Activated B cell treated with CpG ODN at 0.5 μM for 24 hours (primary cell): ENCODE measurements at regions not wholly inside any gene's neighbourhood (a gene's known extent, or its start where the extent isn't known, plus 50 kb on each side); places are given as distances from the start of the nearest gene placed in this dataset.

Source experiments
- ATAC-seq: fragments of 200-7000 bp; cut with Tn5 transposase; one replicate; pipeline ENCODE4 v1.10.0; 2021; ENCODE audit warnings: low read depth, mild to moderate bottlenecking, moderate library complexity
- CTCF ChIA-PET: fragments of 350-600 bp; sonication (Branson Sonifier 250); formaldehyde crosslinking; loops from one replicate; lab custom pipeline; 2021; ENCODE audit warnings: antibody characterized with exemption; lab: Charles Lee
- POLR2A ChIA-PET: fragments of 350-600 bp; sonication (Branson Sonifier 250); formaldehyde crosslinking; loops from one replicate; lab custom pipeline; 2021; ENCODE audit warnings: antibody characterized with exemption; lab: Charles Lee
- DNase-seq: peaks from one replicate; pipeline ENCODE4 v3.0.0; 2022
- H3K27ac Mint-ChIP-seq: one replicate; pipeline ENCODE4 v1.8.0; 2020; ENCODE audit warnings: mixed read lengths
- H3K27me3 Mint-ChIP-seq: one replicate; pipeline ENCODE4 v1.8.0; 2021; ENCODE audit warnings: mixed read lengths
- H3K36me3 Mint-ChIP-seq: one replicate; pipeline ENCODE4 v1.8.0; 2021; ENCODE audit warnings: low read depth, mixed read lengths
- H3K4me1 Mint-ChIP-seq: one replicate; pipeline ENCODE4 v1.8.0; 2021; ENCODE audit warnings: mixed read lengths
- H3K4me3 Mint-ChIP-seq: one replicate; pipeline ENCODE4 v1.8.0; 2020; ENCODE audit warnings: mild to moderate bottlenecking, mixed read lengths
- H3K9me3 Mint-ChIP-seq: one replicate; pipeline ENCODE4 v1.8.0; 2020; ENCODE audit warnings: mixed read lengths
- intact Hi-C: fragments of 100-400 bp; cut with micrococcal nuclease; formaldehyde crosslinking; loops from one replicate; pipeline ENCODE4 v1.15.1; 2024
- TF ChIP-seq, protein P1 (sequence below): fragments of 200-600 bp; IDR thresholded peaks from one replicate; pipeline ENCODE4 v1.8.0; 2022; ENCODE audit warnings: antibody characterized with exemption, mild to moderate bottlenecking

DNA sequence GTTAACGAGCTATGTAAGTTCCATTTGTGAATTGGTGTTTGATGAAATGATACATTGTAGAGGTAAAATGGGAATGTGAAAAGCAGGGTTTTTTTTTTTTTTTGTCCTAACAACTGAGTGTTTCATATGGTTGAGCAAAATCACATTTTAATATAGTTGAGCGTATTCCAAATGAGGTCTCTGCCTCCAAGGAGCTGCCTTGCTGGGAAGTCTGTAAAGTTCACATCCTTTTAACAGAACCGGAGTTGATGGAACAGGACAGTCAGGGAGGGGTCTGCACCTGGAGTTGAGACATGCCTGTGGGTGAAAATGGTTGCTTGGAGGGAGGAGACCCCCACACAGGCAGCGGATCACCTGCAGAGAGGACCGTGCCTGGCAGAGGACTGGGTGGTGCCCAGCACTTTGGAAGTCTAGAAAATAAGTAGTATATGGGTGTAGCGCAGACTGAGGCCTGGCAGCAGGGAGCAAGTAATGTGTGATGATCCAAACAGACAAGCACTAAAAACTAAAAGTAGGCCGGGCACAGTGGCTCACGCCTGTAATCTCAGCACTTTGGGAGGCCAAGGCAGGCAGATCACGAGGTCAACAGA, 75.2 kb upstream of the UBAC2 start:
- intact Hi-C loops = no loop called here
- Mint-ChIP-seq H3K9me3 (no peaks in the 10 kb centered on the region), H3K36me3 (no peaks in the 10 kb centered on the region), H3K4me1 (peaks cover 13% of the 10 kb centered on the region), H3K27ac (peak overlapping the region; percentile 16), H3K27me3 (peaks cover 11% of the 10 kb centered on the region), H3K4me3 (peak overlapping the region; percentile 35)
- no peak for DNase-seq
- TF ChIP-seq, protein P1, sequence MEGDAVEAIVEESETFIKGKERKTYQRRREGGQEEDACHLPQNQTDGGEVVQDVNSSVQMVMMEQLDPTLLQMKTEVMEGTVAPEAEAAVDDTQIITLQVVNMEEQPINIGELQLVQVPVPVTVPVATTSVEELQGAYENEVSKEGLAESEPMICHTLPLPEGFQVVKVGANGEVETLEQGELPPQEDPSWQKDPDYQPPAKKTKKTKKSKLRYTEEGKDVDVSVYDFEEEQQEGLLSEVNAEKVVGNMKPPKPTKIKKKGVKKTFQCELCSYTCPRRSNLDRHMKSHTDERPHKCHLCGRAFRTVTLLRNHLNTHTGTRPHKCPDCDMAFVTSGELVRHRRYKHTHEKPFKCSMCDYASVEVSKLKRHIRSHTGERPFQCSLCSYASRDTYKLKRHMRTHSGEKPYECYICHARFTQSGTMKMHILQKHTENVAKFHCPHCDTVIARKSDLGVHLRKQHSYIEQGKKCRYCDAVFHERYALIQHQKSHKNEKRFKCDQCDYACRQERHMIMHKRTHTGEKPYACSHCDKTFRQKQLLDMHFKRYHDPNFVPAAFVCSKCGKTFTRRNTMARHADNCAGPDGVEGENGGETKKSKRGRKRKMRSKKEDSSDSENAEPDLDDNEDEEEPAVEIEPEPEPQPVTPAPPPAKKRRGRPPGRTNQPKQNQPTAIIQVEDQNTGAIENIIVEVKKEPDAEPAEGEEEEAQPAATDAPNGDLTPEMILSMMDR = no peak
- ChIA-PET CTCF (no interaction called here), POLR2A (interaction anchor here (0.6 to 1.0 kb wide), 5 partner anchors 8 to 625 kb away, joined by 3 to 4 read pairs (median 3); no protein-coding TSS in a partner anchor)
- ATAC-seq = no peak

DNA sequence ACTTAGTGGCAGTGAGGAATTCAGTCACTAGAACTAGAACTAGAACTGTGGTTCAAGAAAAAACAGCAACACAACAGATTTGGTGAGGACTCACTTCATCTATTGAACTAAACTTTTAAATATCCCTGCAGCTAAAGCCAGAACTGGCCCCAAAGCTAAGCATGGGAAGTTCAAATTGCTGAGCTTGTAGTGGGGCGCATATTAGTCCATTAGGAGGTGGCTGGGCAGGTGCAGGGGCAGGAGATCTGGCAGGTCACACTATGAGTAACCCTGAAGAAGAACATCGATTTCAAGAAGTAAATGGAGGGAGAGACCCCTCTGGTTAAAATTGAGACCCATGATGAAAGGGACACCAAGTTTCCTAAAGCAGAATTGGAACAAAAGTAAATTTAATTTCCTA, 73.8 kb upstream of the UBAC2 start:
- POLR2A ChIA-PET = no interaction called here
- intact Hi-C loops = no loop called here
- no peak for ATAC-seq
- no peaks in the 10 kb centered on the region for H3K36me3 Mint-ChIP-seq
- H3K4me1 Mint-ChIP-seq = peaks cover 11% of the 10 kb centered on the region
- H3K9me3 Mint-ChIP-seq = no peaks in the 10 kb centered on the region
- peaks cover 11% of the 10 kb centered on the region for H3K27me3 Mint-ChIP-seq
- no peak overlapping the region for H3K27ac Mint-ChIP-seq
- TF ChIP-seq, protein P1 = no peak
- CTCF ChIA-PET = no interaction called here
- no peak overlapping the region for H3K4me3 Mint-ChIP-seq
- DNase-seq = no peak

DNA sequence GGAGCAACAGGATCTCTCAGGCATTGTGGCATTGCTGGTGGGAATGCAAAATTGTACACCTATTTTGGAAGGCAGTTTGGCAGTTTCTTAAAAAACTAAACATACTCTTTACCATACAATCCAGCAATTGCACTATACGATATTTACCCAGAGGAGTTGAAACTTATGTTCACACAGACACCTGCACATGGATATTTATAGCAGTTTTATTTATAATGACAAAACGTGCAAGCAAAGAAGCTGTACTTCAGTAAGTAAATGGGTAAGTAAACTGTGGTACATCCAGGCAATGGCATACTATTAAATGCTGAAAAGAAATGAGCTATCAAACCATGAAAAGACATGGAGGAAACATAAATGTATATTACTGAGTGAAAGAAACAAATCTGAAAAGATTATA, 71.6 kb upstream of the UBAC2 start:
- Mint-ChIP-seq H3K9me3 (no peaks in the 10 kb centered on the region), H3K27me3 (peaks cover 5% of the 10 kb centered on the region), H3K36me3 (no peaks in the 10 kb centered on the region), H3K4me1 (peaks cover 11% of the 10 kb centered on the region), H3K27ac (no peak overlapping the region), H3K4me3 (no peak overlapping the region)
- TF ChIP-seq, protein P1 = no peak
- DNase-seq = no peak
- intact Hi-C loops = no loop called here
- ChIA-PET CTCF (no interaction called here), POLR2A (no interaction called here)
- ATAC-seq = no peak

DNA sequence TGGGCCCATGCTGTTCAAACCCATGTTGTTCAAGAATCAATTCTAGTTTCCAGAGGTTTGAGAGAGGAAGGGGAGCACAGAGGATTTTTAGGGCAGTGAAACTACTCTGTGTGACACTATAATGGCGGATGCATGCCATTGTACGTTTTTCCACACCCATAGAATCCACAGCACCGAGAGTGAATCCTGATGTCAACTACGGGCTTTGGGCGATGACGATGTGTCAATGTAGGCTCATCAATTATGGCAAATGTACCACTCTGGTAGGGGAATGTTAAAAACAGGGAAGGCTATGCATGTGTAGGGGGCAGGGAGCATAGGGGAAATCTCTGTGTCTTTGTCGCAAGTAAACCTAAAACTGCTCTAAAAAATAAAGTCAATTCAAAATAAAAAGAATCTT, 70.7 kb upstream of the UBAC2 start:
- Mint-ChIP-seq H3K9me3 (no peaks in the 10 kb centered on the region), H3K4me1 (peaks cover 4% of the 10 kb centered on the region), H3K4me3 (no peak overlapping the region), H3K27ac (no peak overlapping the region), H3K27me3 (no peaks in the 10 kb centered on the region), H3K36me3 (no peaks in the 10 kb centered on the region)
- POLR2A ChIA-PET = no interaction called here
- TF ChIP-seq, protein P1 = no peak
- no peak for ATAC-seq
- intact Hi-C loops = loop anchor here (10.0 kb wide), 1 partner anchor 285 kb away; no protein-coding TSS in a partner anchor
- no peak for DNase-seq
- CTCF ChIA-PET = no interaction called here

DNA sequence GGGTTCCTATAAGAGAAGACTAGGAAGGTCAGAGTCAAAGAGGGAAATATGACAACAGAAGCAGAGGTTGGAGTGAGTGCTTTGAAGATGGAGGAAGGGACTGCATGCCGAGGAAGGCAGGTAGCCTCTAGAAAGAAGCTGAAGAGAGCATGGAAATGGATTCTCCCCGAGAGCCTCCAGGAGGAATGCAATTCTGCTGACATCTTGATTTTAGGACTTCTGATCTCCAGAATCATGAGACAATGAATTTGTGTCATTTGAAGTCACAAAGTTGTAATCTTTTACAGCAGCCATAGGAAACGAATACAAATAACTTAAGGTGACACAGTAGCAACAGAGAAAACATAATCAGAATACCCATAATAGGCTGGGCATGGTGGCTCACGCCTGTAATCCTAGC, 69.2 kb upstream of the UBAC2 start:
- no peaks in the 10 kb centered on the region for H3K27me3 Mint-ChIP-seq
- intact Hi-C loops = loop anchor here (10.0 kb wide), 1 partner anchor 287 kb away; no protein-coding TSS in a partner anchor
- no peak for ATAC-seq
- no peaks in the 10 kb centered on the region for H3K4me1 Mint-ChIP-seq
- H3K4me3 Mint-ChIP-seq = no peak overlapping the region
- DNase-seq = no peak
- ChIA-PET POLR2A (no interaction called here), CTCF (no interaction called here)
- no peaks in the 10 kb centered on the region for H3K36me3 Mint-ChIP-seq
- TF ChIP-seq, protein P1 = no peak
- no peak overlapping the region for H3K27ac Mint-ChIP-seq
- H3K9me3 Mint-ChIP-seq = no peaks in the 10 kb centered on the region
